Mucosa of descending colon (tissue), 3 donors: ENCODE measurements at regions not wholly inside any gene's neighbourhood (a gene's known extent, or its start where the extent isn't known, plus 50 kb on each side); places are given as distances from the start of the nearest gene placed in this dataset.
"Not testable (repeated sequence)": the region's sequence is repeated elsewhere in the genome, so short reads cannot be mapped to it uniquely, and the experiment has no call there.

Experiments
- ATAC-seq: fragments of 200-7000 bp; cut with Tn5 transposase; one replicate; pipeline ENCODE4 v1.9.1; 2020; ENCODE audit warnings: mild to moderate bottlenecking, moderate library complexity
- DNase-seq, 3 donors: peaks; one replicate each; pipeline ENCODE4 v3.0.0-alpha.2; 2020
- H3K36me3 ChIP-seq: fragments of 200-600 bp; one replicate; pipeline ENCODE4 v1.8.0; 2021; ENCODE audit warnings: low read depth, mild to moderate bottlenecking
- H3K4me1 ChIP-seq: fragments of 200-600 bp; one replicate; pipeline ENCODE4 v1.8.0; 2021; ENCODE audit warnings: low read depth, mild to moderate bottlenecking
- H3K4me3 ChIP-seq: fragments of 200-600 bp; one replicate; pipeline ENCODE4 v1.8.0; 2021; ENCODE audit warnings: mild to moderate bottlenecking
- H3K9me3 ChIP-seq: fragments of 200-600 bp; one replicate; pipeline ENCODE4 v1.8.0; 2021; ENCODE audit warnings: mild to moderate bottlenecking
- intact Hi-C, 2 donors: fragments of 100-400 bp; cut with DNase I in 1 of 2; cut with micrococcal nuclease in 1 of 2; formaldehyde crosslinking; loops; one replicate each; pipeline versions ENCODE4 v1.11.0 to v1.11.1; 2022; cut with DNase I, micrococcal nuclease
- TF ChIP-seq, protein P1 (sequence below): fragments of 200-600 bp; IDR thresholded peaks from one replicate; pipeline ENCODE4 v1.8.0; 2022; ENCODE audit warnings: antibody characterized with exemption, mild to moderate bottlenecking
- donor health status: DM: no; HTN: no; CAD: no; lungs with moderate emphysema.
- donor health status: DM: no; HTN: no; CAD: no.
- donor health status: DM: no; HTN: yes; CAD: no.

DNA sequence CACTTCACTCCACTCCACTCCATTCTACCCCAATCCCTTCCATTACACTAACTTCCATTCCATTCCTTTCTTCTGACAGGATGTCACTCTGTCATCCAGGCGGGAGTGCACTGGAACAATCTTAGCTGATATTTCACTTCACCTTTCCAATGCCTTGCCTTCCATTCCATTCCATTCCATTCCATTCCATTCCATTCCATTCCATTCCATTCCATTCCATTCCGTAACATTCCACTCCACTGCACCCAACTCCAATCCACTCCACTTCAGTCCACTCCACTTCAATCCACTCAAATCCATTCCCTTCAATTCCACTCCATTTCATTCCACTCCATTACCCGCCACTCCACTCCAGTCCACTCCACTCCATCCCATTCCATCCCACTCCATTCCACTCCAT lies 1099.4 kb downstream of the TSPY10 start:
- Histone ChIP-seq H3K9me3 (peaks cover 7% of the 10 kb centered on the region), H3K4me1 (no peaks in the 10 kb centered on the region), H3K4me3 (no peak overlapping the region), H3K36me3 (no peaks in the 10 kb centered on the region)
- DNase-seq (no peak), ATAC-seq (no peak)
- TF ChIP-seq, protein P1, sequence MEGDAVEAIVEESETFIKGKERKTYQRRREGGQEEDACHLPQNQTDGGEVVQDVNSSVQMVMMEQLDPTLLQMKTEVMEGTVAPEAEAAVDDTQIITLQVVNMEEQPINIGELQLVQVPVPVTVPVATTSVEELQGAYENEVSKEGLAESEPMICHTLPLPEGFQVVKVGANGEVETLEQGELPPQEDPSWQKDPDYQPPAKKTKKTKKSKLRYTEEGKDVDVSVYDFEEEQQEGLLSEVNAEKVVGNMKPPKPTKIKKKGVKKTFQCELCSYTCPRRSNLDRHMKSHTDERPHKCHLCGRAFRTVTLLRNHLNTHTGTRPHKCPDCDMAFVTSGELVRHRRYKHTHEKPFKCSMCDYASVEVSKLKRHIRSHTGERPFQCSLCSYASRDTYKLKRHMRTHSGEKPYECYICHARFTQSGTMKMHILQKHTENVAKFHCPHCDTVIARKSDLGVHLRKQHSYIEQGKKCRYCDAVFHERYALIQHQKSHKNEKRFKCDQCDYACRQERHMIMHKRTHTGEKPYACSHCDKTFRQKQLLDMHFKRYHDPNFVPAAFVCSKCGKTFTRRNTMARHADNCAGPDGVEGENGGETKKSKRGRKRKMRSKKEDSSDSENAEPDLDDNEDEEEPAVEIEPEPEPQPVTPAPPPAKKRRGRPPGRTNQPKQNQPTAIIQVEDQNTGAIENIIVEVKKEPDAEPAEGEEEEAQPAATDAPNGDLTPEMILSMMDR = no peak
- intact Hi-C loops = no loop called here

DNA sequence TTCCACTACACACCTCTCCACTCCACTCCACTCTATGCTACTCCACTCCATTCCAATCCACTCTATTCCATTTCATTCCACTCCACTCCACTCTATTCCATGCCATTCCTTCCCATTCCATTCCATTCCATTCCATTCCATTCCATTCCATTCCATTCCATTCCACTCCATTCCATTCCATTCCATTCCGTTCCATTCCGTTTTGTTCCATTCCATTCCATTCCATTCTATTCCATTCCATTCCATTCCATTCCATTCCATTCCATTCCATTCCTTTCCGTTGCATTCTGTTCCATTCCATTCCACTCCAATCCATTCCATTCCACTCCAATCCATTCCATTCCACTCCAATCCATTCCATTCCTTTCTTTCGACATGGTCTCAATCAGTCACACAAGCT lies 1121.1 kb downstream of the TSPY10 start:
- H3K9me3 ChIP-seq, H3K36me3 ChIP-seq, DNase-seq, H3K4me3 ChIP-seq, H3K4me1 ChIP-seq, intact Hi-C loops, ATAC-seq: not testable (repeated sequence)

DNA sequence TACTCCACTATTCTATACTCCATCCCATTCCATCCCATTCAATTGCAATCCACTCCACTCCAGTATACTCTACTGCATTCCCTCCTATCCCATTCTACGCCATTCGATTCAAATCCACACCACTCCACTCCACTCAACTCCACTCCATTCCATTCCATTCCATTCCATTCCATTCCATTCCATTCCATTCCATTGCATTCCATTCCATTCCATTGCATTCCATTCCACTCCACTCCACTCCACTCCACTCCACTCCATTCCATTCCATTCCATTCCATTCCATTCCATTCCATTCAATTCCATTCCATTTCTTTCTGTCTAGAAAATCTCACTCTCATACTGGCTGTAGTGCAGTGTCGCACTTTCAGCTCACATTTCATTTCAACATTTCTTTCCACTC lies 1129.4 kb downstream of the TSPY10 start:
- ATAC-seq, H3K4me3 ChIP-seq, intact Hi-C loops, H3K36me3 ChIP-seq, DNase-seq, H3K4me1 ChIP-seq: not testable (repeated sequence)
- peaks cover 42% of the 10 kb centered on the region for H3K9me3 ChIP-seq

DNA sequence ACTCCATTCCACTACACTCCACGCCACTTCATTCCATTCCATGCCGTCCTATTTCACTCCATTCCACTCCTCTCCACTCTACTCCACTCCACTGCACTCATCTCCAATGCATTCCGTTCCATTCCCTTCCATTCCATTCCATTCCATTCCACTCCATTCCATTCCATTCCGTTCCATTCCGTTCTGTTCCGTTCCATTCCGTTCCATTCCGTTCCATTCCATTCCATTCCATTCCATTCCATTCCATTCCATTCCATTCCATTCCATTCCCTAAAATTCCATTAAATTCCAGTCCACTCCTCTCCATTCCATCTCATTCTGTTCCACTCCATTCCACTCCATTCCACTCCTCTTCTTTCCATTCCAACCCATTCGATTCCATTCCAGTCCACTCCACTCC lies 1139.1 kb downstream of the TSPY10 start:
- TF ChIP-seq, protein P1 = no peak
- Histone ChIP-seq H3K36me3 (no peaks in the 10 kb centered on the region), H3K4me3 (no peak overlapping the region), H3K9me3 (peaks cover 56% of the 10 kb centered on the region), H3K4me1 (no peaks in the 10 kb centered on the region)
- intact Hi-C loops = no loop called here
- no peak for DNase-seq
- ATAC-seq = peak; percentile 70

DNA sequence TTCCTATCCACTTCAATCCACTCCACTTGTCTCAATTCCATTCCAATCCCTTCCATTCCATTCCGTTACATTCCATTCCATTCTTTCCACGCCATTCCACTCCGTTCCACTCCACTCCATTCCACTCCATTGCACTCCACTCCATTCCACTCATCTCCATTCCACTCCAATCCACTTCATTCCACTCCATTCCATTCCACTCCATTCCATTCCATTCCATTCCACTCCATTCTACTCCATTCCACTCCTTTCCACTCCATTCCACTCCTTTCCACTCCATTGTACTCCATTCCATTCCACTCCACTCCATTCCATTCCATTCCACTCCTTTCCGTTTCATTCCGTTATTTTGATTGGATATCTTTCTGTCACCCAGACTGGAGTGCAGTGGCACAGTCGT lies 1158.7 kb downstream of the TSPY10 start:
- TF ChIP-seq, protein P1 = no peak
- Histone ChIP-seq H3K4me1 (no peaks in the 10 kb centered on the region), H3K9me3 (peaks cover 30% of the 10 kb centered on the region), H3K4me3 (no peak overlapping the region), H3K36me3 (no peaks in the 10 kb centered on the region)
- DNase-seq (no peak), ATAC-seq (no peak)
- intact Hi-C loops = no loop called here
